Amygdala (tissue), 56 donors: ENCODE measurements at regions not wholly inside any gene's neighbourhood (a gene's known extent, or its start where the extent isn't known, plus 50 kb on each side); places are given as distances from the start of the nearest gene placed in this dataset.
A peak's percentile ranks its signal among the peaks of the same experiment; 100 is the strongest.
"Not testable (repeated sequence)": the region's sequence is repeated elsewhere in the genome, so short reads cannot be mapped to it uniquely, and the experiment has no call there.

Experiments used
- DNase-seq, 56 donors: peaks; one replicate each; lab custom pipeline; 2025; lab: John Stamatoyannopoulos, UW

GRCh38 chr4:66769441-66769840 is 775.9 kb downstream of the CENPC start:
- no peak for DNase-seq

- DNase-seq, result no peak
These were observed 777.9 kb downstream of the CENPC start for GRCh38 chr4:66767442-66767841.

DNA sequence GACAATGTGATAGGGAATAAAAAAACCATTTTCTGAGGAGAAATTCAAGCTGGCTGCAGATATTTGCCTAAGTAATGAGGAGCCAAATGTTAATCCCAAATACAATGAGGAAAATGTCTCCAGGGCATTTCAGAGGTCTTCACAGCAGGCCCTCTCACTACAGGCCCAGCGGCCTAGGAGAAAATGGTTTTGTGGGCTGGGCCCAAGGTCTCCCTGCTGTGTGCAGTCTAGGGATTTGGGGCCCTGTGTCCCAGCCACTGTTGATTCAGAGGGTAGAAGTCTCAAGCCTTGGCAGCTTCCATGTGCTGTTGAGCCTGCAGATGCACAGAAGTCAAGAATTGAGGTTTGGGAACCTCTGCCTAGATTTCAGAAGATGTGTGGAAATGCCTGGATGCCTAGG is 778.7 kb downstream of the CENPC start:
- no peak for DNase-seq

GRCh38 chr4:66750273-66750672 is 795.0 kb downstream of the CENPC start:
- no peak for DNase-seq

- DNase-seq, result not testable (repeated sequence)
These were observed 798.4 kb downstream of the CENPC start for GRCh38 chr4:66746918-66747317.

DNA sequence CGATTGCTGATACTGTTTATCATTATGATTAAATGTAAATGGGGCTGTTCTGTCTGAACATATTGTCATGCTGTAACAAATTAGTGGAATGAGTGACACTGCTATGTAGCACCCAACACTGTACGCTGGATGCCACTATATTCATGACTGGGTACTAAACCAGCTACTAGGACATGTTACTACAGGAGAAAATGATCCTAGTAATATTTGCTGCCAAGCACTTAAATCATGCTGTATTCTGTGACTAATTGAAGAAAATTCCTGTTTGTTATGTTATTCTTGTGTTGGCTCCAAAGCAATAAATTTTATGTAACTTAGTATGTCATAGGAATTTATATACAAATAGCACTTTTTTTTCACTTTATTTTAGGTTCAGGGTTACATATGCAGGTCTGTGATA is 804.2 kb downstream of the CENPC start:
- no peak for DNase-seq

- peak in 20 of 56 donors; percentile 0 to 39 (median 12) for DNase-seq
These were observed 808.7 kb downstream of the CENPC start for GRCh38 chr4:66736606-66737005.

DNA sequence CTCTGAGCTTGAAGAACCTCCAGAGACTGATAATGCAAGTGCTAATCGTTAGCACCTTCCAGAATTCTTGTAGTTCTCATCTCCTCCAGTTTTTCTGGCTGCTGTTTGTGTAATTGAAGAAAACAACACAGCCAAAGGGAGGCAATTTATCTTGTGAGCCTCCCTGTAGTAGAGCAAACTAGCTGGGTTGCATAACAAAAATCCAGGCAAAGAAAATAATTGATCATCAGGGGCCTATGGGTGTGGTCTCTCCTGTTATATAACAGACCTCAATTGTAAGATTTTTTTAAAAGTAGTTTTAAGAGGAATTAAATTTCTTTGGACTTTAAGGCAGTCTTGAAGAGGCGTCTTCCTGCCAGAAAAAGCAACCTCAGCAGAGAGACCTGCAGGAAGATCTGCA is 817.0 kb downstream of the CENPC start:
- DNase-seq, result no peak

DNA sequence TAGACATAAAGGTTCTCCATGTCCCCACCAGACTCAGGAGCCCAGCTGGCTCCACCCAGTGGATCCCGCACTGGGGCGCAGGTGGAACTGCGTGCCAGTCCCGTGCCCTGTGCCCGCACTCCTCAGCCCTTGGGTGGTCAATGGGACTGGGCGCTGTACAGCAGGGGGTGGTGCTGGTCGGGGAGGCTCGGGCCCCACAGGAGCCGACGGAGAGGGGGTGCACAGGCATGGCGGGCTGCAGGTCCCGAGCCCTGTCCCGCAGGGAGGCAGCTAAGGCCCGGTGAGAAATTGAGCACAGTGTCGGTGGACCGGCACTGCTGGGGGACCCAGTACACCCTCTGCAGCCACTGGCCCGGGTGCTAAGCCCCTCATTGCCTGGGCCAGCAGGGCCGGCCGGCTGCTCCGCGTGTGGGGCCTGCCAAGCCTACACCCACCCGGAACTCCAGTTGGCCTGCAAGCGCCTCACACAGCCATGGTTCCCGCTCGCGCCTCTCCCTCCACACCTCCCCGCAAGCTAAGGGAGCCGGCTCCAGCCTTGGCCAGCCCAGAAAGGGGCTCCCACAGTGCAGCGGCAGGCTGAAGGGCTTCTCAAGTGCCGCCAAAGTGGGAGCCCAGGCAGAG is 832.9 kb downstream of the CENPC start:
- DNase-seq, result not testable (repeated sequence)

- DNase-seq, result no peak
These were observed 841.1 kb downstream of the CENPC start for GRCh38 chr4:66704243-66704642.

- DNase-seq, result no peak
These were observed 850.6 kb downstream of the CENPC start for GRCh38 chr4:66694739-66695138.

DNA sequence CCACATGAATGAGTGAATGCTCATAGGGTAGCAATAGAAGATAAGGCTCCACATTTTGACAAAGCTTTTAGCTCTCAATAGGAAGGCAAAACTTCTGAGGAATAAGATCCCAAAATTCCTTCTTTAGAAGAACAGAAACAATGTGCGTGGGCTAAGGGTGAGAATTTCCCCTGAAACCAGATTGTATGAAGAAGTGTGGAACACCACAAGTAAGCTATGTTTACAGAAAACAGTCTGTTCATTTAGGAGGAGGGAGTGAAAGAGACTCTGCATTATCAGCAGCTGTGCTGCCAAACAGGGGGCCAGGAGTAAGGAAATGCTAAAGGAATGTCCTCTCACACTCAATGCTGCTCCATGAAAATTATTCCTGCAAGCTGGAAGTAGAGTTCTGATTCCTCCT is 851.6 kb downstream of the CENPC start:
- DNase-seq, result peak in 3 of 56 donors; percentile 0 to 4 (median 1)

- DNase-seq, result no peak
These were observed 854.2 kb downstream of the CENPC start for GRCh38 chr4:66691101-66691500.

GRCh38 chr4:66688674-66689073 is 856.6 kb downstream of the CENPC start:
- DNase-seq, result no peak

- no peak for DNase-seq
These were observed 857.8 kb downstream of the CENPC start for GRCh38 chr4:66687459-66687858.

- DNase-seq, result no peak
These were observed 863.3 kb downstream of the CENPC start for GRCh38 chr4:66681962-66682361.

DNA sequence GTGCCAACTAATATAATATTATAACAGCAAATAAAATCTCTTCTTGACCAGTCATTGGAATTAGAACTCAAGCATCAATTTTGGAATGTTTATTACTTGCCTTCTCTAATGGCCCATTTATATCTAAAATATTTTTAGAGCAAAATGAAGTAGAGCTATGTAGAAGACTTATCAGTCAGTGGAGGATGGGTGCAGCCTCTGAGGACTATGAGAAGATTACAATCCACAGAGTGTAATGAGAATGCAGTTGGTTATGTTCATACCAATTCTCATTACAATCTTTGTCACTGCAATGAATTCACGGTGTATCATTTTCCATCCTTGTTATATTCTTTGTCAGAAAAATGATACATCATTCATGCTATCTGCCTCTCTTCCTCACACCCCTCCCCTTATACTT is 878.1 kb downstream of the CENPC start:
- no peak for DNase-seq

DNA sequence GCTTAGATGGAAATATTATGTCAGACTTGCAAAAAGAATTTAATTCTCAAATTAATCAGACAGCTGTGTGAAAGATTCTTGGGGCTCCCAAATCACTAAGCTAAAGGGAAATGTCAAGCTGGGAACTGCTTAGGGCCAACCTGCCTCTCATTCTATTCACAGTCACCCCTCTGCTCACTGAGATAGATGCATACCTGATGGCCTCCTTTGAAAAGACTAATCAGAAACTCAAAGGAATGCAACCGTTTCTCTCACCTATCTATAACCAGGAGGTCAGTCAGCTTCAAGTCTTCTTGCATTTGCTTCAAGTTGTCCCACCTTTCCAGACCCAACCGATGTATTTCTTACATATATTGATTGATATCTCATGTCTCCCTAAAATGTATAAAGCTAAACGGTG is 882.7 kb downstream of the CENPC start:
- no peak for DNase-seq

GRCh38 chr4:66658809-66659208 is 886.5 kb downstream of the CENPC start:
- DNase-seq, result no peak

GRCh38 chr4:66655505-66655904 is 889.8 kb downstream of the CENPC start:
- DNase-seq, result no peak

DNA sequence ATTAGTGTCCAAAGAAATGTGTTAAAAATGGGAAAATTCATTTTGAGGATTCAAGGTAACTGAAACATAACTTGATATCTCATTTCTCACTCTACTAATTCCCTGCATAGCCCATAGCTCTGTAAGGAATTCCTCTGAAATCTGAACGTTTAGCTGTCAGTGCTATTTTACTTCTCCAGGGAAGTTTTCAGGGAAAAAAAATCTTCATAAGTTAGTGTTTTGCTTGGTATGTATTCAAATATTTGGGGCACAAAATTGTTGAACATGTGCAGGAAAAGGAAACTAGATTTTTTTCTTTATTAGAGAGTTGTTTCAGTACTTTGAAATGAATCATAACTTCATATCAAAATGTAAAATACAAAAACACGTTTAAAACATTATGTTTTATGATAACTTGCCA is 891.4 kb downstream of the CENPC start:
- DNase-seq, result no peak

GRCh38 chr4:66649236-66649635 is 896.1 kb downstream of the CENPC start:
- no peak for DNase-seq

DNA sequence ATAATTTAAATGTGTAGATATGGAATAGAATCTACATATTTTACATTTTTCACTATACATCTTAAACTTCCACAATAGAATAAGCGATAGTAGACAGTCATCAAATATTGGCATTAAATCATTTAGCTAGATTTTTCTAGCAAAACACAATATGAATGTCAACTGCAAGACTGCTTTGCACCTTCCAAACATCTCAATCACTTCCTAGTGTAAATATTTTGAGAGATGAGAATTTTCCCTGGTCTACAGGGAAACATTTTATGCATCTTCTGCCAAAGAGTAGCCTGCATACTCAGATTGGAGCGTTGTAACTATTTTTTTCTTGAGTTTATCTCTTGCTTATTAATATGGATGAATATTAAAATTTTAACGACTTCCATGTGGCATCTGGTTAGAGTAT is 897.4 kb downstream of the CENPC start:
- no peak for DNase-seq
